Activated CD4-positive, CD25-positive, alpha-beta regulatory T cell treated with anti-CD3 and anti-CD28 coated beads, Interleukin-2, amount 50 U/mL, for 16 hours (primary cell): ENCODE measurements at regions not wholly inside any gene's neighbourhood (a gene's known extent, or its start where the extent isn't known, plus 50 kb on each side); places are given as distances from the start of the nearest gene placed in this dataset.

Experiments
- DNase-seq: peaks from one replicate; pipeline ENCODE4 v3.0.0-alpha.2; 2020; ENCODE audit warnings: low read depth, low spot score

DNA sequence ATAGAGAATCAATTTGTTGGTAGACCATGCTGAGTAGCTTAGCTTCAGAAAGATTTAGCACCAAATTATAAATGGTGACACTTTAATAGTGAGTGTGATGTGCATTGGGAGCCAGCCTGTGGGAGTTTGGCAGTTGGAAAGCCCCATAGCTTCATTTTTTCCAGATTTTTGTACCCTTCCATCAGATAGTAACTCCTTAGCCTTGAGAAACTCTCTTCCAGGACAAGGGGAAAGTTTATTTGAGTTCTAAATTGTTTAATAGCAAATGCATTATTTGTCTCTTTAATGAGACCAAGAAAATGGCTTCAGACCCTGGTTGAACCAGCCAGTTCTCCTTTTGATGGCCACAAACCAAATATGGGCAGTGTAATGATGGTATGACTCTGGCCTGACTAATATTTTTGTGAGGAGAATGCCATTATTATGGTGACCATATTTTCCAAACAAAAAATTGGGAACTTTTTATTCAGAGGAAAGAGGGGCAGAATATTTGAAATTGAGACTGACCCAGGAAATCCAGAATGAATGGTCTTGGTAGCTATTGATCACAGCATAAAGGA, 49.8 kb downstream of the PLCE1 start:
- no peak for DNase-seq

DNA sequence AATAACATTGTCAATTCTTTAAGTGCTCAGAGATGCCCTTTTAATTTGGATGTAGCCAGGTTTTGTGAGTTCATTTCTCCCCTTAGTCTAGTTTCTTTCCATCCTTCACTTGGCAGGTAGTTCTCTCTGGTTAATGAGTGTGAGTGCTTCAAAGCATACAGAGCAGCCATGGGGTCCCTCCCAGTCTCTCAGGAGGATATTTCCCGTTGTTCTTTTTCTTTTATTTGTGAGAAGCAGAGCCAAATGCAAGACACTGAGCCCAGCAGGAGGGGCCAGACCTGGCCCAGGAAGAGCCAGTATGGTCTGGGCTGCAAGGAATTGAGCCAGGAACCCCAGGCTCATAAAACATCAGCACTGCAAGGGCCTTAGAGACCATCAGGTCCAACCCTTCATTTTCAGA, 52.4 kb downstream of the PLCE1 start:
- DNase-seq = no peak

GRCh38 chr10:94047293-94047692, 53.6 kb downstream of the PLCE1 start:
- DNase-seq = no peak

DNA sequence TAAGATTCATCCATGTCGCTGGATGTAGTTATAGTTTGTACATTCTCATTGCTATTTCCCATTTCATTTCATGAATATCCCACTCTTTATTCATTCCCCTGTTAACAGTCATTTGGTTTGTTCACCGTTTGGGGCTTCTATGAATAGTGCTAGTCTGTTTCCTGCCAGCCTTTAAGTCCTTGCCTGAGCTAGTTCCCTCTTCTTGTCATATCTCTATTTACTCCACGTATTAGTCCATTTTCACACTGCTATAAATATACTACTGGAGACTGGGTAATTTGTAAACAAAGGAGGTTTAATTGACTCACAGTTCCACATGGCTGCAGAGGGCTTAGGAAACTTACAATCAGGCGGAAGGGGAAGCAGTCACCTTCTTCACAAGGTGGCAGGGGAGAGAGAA, 56.2 kb downstream of the PLCE1 start:
- no peak for DNase-seq

DNA sequence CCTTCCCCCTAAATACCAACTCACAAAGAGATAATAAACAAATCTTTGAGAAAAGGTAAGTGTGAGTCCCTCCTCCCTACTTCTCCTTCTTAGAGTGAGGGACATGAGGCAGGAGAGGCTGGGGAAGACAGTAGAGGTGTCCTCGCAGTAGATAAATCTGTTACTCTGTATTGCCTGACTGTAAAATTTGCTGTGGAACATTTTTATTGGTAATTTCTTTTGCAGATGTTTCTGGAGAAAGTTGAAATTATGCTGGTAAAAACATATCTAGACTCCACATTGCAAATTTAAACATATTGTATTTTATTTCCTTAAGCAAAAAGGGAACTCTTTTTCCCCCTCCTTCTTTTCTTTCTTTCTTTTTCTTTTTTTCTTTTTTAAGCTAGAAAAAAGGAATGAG, 58.5 kb downstream of the PLCE1 start:
- no peak for DNase-seq

GRCh38 chr10:94052866-94053791, 59.4 kb downstream of the PLCE1 start:
- no peak for DNase-seq

- DNase-seq = no peak
These were observed 65.6 kb downstream of the PLCE1 start for GRCh38 chr10:94059178-94059883.

- DNase-seq = no peak
These were observed 67.3 kb downstream of the PLCE1 start for GRCh38 chr10:94061026-94061425.

DNA sequence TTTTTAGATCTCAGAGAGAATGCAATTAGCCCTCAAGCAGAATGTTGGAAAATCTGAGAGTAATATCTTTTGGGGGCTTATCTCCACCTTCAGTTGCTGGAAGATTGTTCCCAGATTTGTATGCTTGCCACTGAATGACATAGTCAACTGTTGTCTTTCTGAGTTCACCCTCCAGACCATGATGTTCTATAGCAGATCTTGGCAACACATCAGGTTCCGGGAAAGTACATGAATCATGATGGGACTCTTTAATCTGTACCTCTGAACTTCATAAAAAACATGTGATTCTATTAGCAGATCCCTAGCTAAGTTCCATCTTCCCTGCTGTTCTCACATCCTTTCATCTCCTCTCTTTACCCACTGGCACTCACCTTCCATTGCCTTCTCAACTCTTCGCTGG, 68.9 kb downstream of the PLCE1 start:
- no peak for DNase-seq

- no peak for DNase-seq
These were observed 71.6 kb downstream of the PLCE1 start for GRCh38 chr10:94065362-94065761.

- DNase-seq = no peak
These were observed 72.1 kb downstream of the PLCE1 start for GRCh38 chr10:94065787-94066186.

DNA sequence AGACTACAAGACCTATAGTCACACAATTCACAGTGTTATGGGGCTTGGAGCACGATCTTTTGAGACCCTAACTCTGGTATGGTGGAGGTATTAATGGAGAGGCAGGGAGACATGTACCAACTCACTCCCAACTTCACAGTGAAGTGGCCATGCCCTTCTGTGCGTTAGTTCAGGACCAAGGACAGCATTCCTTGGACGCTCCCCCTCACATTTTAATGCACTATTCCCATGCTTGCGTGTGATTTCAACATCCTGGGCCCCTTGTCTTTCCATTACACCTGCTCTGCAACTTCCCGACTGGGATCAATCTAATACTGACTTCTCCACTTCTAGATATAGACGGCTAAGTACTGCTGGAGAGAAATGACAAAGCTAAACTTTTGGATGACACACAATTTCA, 72.7 kb downstream of the PLCE1 start:
- DNase-seq = no peak

GRCh38 chr10:94069884-94070283, 76.2 kb downstream of the PLCE1 start:
- DNase-seq = no peak

GRCh38 chr10:94074462-94074861, 80.7 kb downstream of the PLCE1 start:
- DNase-seq = no peak

GRCh38 chr10:94075506-94075905, 81.8 kb downstream of the PLCE1 start:
- DNase-seq = no peak

- DNase-seq = no peak
These were observed 82.7 kb downstream of the PLCE1 start for GRCh38 chr10:94076325-94076841.

GRCh38 chr10:94077042-94077441, 83.3 kb downstream of the PLCE1 start:
- DNase-seq = no peak

DNA sequence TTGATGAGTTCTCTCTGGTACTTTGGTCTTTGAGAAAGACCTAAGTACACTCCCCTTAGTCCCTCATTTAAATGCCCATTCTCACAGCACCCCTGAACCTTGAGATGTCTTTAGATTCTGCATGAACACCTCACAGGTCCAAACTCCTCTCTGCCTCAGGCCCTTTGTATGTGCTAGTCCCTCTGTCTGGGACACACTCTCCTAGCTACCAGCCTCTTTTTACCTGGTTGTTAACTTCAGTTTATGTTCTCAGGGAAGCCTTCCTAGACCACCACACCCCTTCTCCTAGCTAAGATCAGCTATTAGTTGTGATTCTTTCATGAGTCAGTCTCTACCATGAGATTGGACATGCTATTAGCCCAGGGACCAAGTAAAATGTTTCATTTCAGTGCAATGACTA, 86.4 kb downstream of the PLCE1 start:
- no peak for DNase-seq

GRCh38 chr10:94083662-94084265, 90.0 kb downstream of the PLCE1 start:
- no peak for DNase-seq

GRCh38 chr10:94084344-94084743, 90.6 kb downstream of the PLCE1 start:
- no peak for DNase-seq

DNA sequence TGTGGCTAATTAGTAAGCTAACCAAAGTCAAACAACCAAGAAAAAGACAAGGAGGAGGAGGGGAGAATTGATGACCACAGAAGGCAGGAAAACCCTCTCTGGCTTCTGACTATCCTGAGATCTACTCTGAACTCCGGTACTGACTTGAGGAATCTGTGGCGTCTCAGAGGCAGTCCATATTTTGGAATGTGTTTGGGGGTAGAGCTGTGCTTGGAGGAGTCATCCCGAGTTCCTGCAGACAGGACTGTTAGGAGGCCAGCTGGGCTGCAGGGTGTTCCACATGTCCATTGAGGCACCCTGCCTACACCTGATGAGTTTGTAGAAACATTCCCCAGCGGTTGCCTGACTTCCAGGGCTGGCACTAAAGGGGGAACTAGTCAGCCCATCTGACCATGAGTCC, 91.6 kb downstream of the PLCE1 start:
- no peak for DNase-seq
